Gastroesophageal sphincter (tissue), 3 donors: ENCODE measurements at regions not wholly inside any gene's neighbourhood (a gene's known extent, or its start where the extent isn't known, plus 50 kb on each side); places are given as distances from the start of the nearest gene placed in this dataset.

Experiments
- EP300 ChIP-seq: sonication (generic); formaldehyde crosslinking; IDR thresholded peaks from one replicate; pipeline ENCODE4 v1.6.1; 2017; ENCODE audit warnings: antibody characterized with exemption, mild to moderate bottlenecking
- POLR2A ChIP-seq, 2 donors: fragments of 450-650 bp; IDR thresholded peaks; one replicate each; pipeline ENCODE4 v1.6.1; 2017; ENCODE audit warnings: antibody characterized with exemption in 2 of 2, mild to moderate bottlenecking in 2 of 2, moderate library complexity in 1 of 2
- POLR2AphosphoS5 ChIP-seq: sonication (generic); formaldehyde crosslinking; IDR thresholded peaks from one replicate; pipeline ENCODE4 v1.6.1; 2017; ENCODE audit warnings: antibody characterized with exemption
- TF ChIP-seq, protein P1 (sequence below), 4 experiments: fragments of 200-600 bp in 2 of 4; fragments of 450-650 bp in 2 of 4; sonication (generic) in 1 of 4; IDR thresholded peaks; one replicate each; pipeline ENCODE4 v1.5.1; 2017 to 2019; ENCODE audit warnings: antibody characterized with exemption in 4 of 4, mild to moderate bottlenecking in 2 of 4, moderate library complexity in 2 of 4

DNA sequence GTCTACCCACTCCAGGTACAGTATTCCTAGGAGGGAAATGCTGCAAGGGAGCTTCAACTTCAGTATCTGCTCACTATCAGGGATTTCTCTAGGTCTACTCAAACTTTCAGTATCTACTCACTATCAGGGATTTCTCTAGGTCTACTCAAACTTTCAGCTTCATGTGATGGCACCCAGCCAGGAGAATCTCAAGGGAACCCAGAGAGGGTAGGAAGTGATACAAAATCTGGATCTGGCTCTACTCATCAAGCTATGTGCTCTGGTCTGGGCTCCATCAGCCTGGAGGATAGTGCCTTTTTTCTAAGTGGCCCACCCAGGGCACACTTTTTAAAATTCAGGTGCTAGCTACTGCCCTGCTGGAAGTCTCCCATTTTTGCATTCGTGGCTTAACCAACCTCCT is 52.3 kb upstream of the FNDC3A start:
- TF ChIP-seq, protein P1, sequence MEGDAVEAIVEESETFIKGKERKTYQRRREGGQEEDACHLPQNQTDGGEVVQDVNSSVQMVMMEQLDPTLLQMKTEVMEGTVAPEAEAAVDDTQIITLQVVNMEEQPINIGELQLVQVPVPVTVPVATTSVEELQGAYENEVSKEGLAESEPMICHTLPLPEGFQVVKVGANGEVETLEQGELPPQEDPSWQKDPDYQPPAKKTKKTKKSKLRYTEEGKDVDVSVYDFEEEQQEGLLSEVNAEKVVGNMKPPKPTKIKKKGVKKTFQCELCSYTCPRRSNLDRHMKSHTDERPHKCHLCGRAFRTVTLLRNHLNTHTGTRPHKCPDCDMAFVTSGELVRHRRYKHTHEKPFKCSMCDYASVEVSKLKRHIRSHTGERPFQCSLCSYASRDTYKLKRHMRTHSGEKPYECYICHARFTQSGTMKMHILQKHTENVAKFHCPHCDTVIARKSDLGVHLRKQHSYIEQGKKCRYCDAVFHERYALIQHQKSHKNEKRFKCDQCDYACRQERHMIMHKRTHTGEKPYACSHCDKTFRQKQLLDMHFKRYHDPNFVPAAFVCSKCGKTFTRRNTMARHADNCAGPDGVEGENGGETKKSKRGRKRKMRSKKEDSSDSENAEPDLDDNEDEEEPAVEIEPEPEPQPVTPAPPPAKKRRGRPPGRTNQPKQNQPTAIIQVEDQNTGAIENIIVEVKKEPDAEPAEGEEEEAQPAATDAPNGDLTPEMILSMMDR (IDR thresholded peaks at IDR 0.05), result no peak
- TF ChIP-seq POLR2A (IDR thresholded peaks at IDR 0.05) (no peak), POLR2AphosphoS5 (no peak), EP300 (no peak)
